ENCODE measurements at regions not wholly inside any gene's neighbourhood (a gene's known extent, or its start where the extent isn't known, plus 50 kb on each side); places are given as distances from the start of the nearest gene placed in this dataset.

DNA sequence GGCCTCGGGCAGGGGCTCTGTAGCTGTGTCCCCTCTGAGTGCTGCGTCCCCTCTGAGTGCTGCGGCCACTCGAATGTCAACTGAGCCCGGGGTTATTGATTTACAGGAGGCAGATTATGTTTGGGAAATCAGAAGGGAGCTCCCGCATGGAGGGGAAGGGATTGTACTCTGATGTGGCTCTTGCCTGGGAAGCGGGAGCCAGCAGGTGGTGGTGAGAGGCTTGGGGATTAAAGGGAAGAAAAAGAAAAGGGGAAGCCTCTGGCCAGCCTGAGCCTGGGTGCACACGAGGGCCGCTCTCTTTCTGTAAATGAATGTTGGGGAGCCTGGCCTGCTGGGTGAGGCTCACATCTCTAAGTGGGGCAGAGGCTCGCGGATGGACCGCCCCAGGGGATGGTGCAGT lies 143.7 kb downstream of the AACS start:
- H3K4me3 ChIP-seq (ENCODE audit: low read length in 2 of 2): no peak overlapping the region
- no peak overlapping the region for H2BK120ac ChIP-seq (ENCODE audit: low read depth, low read length)
- H4K8ac ChIP-seq (ENCODE audit: low read depth, low read length): no peak overlapping the region
- H3K4ac ChIP-seq (ENCODE audit: low read length): no peak overlapping the region
- no peaks in the 10 kb centered on the region for H3K9me3 ChIP-seq (replicated peaks in 1 of 2; ENCODE audit: control insufficient read depth in 2 of 2, insufficient read depth in 1 of 2, low read depth in 1 of 2, low read length in 2 of 2)
- H3K4me1 ChIP-seq (ENCODE audit: control insufficient read depth in 2 of 2, insufficient read depth in 1 of 2, low read depth in 1 of 2, low read length in 2 of 2): peaks cover 0 to 18% of the 10 kb centered on the region in 2 donors
- peak overlapping the region; percentile 76 for H3K14ac ChIP-seq (ENCODE audit: low read length)
- no peak overlapping the region for H3K27ac ChIP-seq (replicated peaks; ENCODE audit: low read length)
- peaks cover 0 to 10% (median 0%) of the 10 kb centered on the region in 3 experiments for H3K27me3 ChIP-seq (ENCODE audit: control insufficient read depth in 3 of 3, insufficient read depth in 3 of 3, low read depth in 1 of 3, low read length in 3 of 3)
- H2BK5ac ChIP-seq (ENCODE audit: low read length): no peak overlapping the region
- peaks cover 10% of the 10 kb centered on the region for H3K79me1 ChIP-seq (ENCODE audit: low read depth, low read length)
- H4K91ac ChIP-seq (ENCODE audit: low read depth, low read length, poor library complexity): peak overlapping the region; percentile 57
- H3K9ac ChIP-seq (ENCODE audit: low read depth, low read length, poor library complexity): peak overlapping the region; percentile 70
- peak overlapping the region; percentile 15 for H2AFZ ChIP-seq (ENCODE audit: low read length)
- H3K23ac ChIP-seq (ENCODE audit: low read depth, low read length, poor library complexity): no peak overlapping the region
- peak overlapping the region; percentile 12 for H3K4me2 ChIP-seq (ENCODE audit: insufficient read depth, low read length, poor library complexity, severe bottlenecking)
- H3K18ac ChIP-seq (ENCODE audit: low read length): peak overlapping the region; percentile 97
- peak overlapping the region; percentile 63 for H2AK5ac ChIP-seq (ENCODE audit: low read depth, low read length)
- no peak for DNase-seq (ENCODE audit: low spot score)
- no CpG with 5 or more reads among the region's 12 CpGs for WGBS, 2 donors (ENCODE audit: extremely low coverage in 2 of 2, insufficient read length in 2 of 2, insufficient replicate concordance in 1 of 2)
- H2BK12ac ChIP-seq (ENCODE audit: low read length): no peak overlapping the region
- H2BK15ac ChIP-seq (ENCODE audit: low read length): peak overlapping the region; percentile 83
- peaks cover 0 to 2% of the 10 kb centered on the region in 2 donors for H3K36me3 ChIP-seq (replicated peaks in 1 of 2; ENCODE audit: control insufficient read depth in 2 of 2, insufficient read depth in 2 of 2, low read length in 2 of 2)

- H3K9me3 ChIP-seq (replicated peaks in 1 of 2; ENCODE audit: control insufficient read depth in 2 of 2, insufficient read depth in 1 of 2, low read depth in 1 of 2, low read length in 2 of 2): no peaks in the 10 kb centered on the region
Observed at GRCh38 chr12:125210104-125210755, 145.0 kb downstream of the AACS start.

GRCh38 chr12:125211464-125211863 lies 146.2 kb downstream of the AACS start:
- no peak overlapping the region for H2BK120ac ChIP-seq (ENCODE audit: low read depth, low read length)
- H3K9me3 ChIP-seq (replicated peaks in 1 of 2; ENCODE audit: control insufficient read depth in 2 of 2, insufficient read depth in 1 of 2, low read depth in 1 of 2, low read length in 2 of 2): no peaks in the 10 kb centered on the region
- H3K4me2 ChIP-seq (ENCODE audit: insufficient read depth, low read length, poor library complexity, severe bottlenecking): no peak overlapping the region
- no peak overlapping the region for H3K27ac ChIP-seq (replicated peaks; ENCODE audit: low read length)
- H3K36me3 ChIP-seq (replicated peaks in 1 of 2; ENCODE audit: control insufficient read depth in 2 of 2, insufficient read depth in 2 of 2, low read length in 2 of 2): peaks cover 0 to 2% of the 10 kb centered on the region in 2 donors
- no peak overlapping the region for H2BK5ac ChIP-seq (ENCODE audit: low read length)
- peaks cover 0 to 13% of the 10 kb centered on the region in 2 donors for H3K4me1 ChIP-seq (ENCODE audit: control insufficient read depth in 2 of 2, insufficient read depth in 1 of 2, low read depth in 1 of 2, low read length in 2 of 2)
- H2AK5ac ChIP-seq (ENCODE audit: low read depth, low read length): peak overlapping the region; percentile 16
- H3K4me3 ChIP-seq (ENCODE audit: low read length in 2 of 2): no peak overlapping the region
- no peak overlapping the region for H3K9ac ChIP-seq (ENCODE audit: low read depth, low read length, poor library complexity)
- H3K4ac ChIP-seq (ENCODE audit: low read length): no peak overlapping the region
- H3K27me3 ChIP-seq (ENCODE audit: control insufficient read depth in 3 of 3, insufficient read depth in 3 of 3, low read depth in 1 of 3, low read length in 3 of 3): peaks cover 0 to 10% (median 0%) of the 10 kb centered on the region in 3 experiments
- H2BK12ac ChIP-seq (ENCODE audit: low read length): no peak overlapping the region
- H2BK15ac ChIP-seq (ENCODE audit: low read length): no peak overlapping the region
- H2AFZ ChIP-seq (ENCODE audit: low read length): no peak overlapping the region
- H4K8ac ChIP-seq (ENCODE audit: low read depth, low read length): no peak overlapping the region
- no peak overlapping the region for H3K23ac ChIP-seq (ENCODE audit: low read depth, low read length, poor library complexity)
- peaks cover 8% of the 10 kb centered on the region for H3K79me1 ChIP-seq (ENCODE audit: low read depth, low read length)
- H3K18ac ChIP-seq (ENCODE audit: low read length): peak overlapping the region; percentile 21
- H3K14ac ChIP-seq (ENCODE audit: low read length): no peak overlapping the region
- H4K91ac ChIP-seq (ENCODE audit: low read depth, low read length, poor library complexity): no peak overlapping the region
- no peak for DNase-seq (ENCODE audit: low spot score)
- WGBS, 2 donors (ENCODE audit: extremely low coverage in 2 of 2, insufficient read length in 2 of 2, insufficient replicate concordance in 1 of 2): no CpG with 5 or more reads among the region's 7 CpGs

More at GRCh38 chr12:125210104-125210755, 145.0 kb downstream of the AACS start:
- H2BK5ac ChIP-seq (ENCODE audit: low read length): no peak overlapping the region
- H3K23ac ChIP-seq (ENCODE audit: low read depth, low read length, poor library complexity): no peak overlapping the region
- peak overlapping the region; percentile 69 for H3K18ac ChIP-seq (ENCODE audit: low read length)
- H2BK15ac ChIP-seq (ENCODE audit: low read length): no peak overlapping the region
- peaks cover 0 to 2% of the 10 kb centered on the region in 2 donors for H3K36me3 ChIP-seq (replicated peaks in 1 of 2; ENCODE audit: control insufficient read depth in 2 of 2, insufficient read depth in 2 of 2, low read length in 2 of 2)
- H3K9ac ChIP-seq (ENCODE audit: low read depth, low read length, poor library complexity): no peak overlapping the region
- no peak overlapping the region for H3K4me2 ChIP-seq (ENCODE audit: insufficient read depth, low read length, poor library complexity, severe bottlenecking)
- no peak for DNase-seq (ENCODE audit: low spot score)
- no peak overlapping the region for H2BK12ac ChIP-seq (ENCODE audit: low read length)
- no CpG with 5 or more reads among the region's 8 CpGs for WGBS, 2 donors (ENCODE audit: extremely low coverage in 2 of 2, insufficient read length in 2 of 2, insufficient replicate concordance in 1 of 2)
- no peak overlapping the region for H3K14ac ChIP-seq (ENCODE audit: low read length)
- peaks cover 10% of the 10 kb centered on the region for H3K79me1 ChIP-seq (ENCODE audit: low read depth, low read length)
- H2AK5ac ChIP-seq (ENCODE audit: low read depth, low read length): peak overlapping the region; percentile 60
- H3K4ac ChIP-seq (ENCODE audit: low read length): no peak overlapping the region
- no peak overlapping the region for H4K8ac ChIP-seq (ENCODE audit: low read depth, low read length)
- no peak overlapping the region for H3K27ac ChIP-seq (replicated peaks; ENCODE audit: low read length)
- H2BK120ac ChIP-seq (ENCODE audit: low read depth, low read length): no peak overlapping the region
- H3K27me3 ChIP-seq (ENCODE audit: control insufficient read depth in 3 of 3, insufficient read depth in 3 of 3, low read depth in 1 of 3, low read length in 3 of 3): peaks cover 0 to 10% (median 0%) of the 10 kb centered on the region in 3 experiments
- H3K4me1 ChIP-seq (ENCODE audit: control insufficient read depth in 2 of 2, insufficient read depth in 1 of 2, low read depth in 1 of 2, low read length in 2 of 2): peaks cover 0 to 17% of the 10 kb centered on the region in 2 donors
- H4K91ac ChIP-seq (ENCODE audit: low read depth, low read length, poor library complexity): no peak overlapping the region
- H2AFZ ChIP-seq (ENCODE audit: low read length): no peak overlapping the region
- no peak overlapping the region for H3K4me3 ChIP-seq (ENCODE audit: low read length in 2 of 2)

DNA sequence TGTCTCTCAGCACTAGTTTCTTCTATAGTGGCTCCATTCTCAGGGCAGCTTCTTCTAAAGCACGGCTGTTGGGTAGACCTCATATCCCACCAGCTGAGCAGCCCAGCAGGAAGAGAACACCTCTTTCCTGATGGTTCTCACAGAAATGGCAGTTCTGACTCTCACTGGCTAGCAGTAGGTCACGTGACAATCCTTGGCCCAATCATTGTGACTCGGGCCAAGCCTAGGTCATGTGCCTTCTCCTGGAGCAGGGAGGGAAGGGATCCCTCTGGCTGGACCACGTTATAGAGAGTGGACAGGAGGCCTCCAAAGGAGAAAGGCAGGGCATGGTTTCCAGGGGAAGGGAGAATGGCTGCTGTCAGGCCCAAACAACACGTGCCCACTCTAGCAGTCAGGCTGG lies 149.1 kb downstream of the AACS start:
- WGBS, 2 donors (ENCODE audit: extremely low coverage in 2 of 2, insufficient read length in 2 of 2, insufficient replicate concordance in 1 of 2): no CpG with 5 or more reads among the region's 5 CpGs
- peaks cover 0 to 4% (median 0%) of the 10 kb centered on the region in 3 experiments for H3K27me3 ChIP-seq (ENCODE audit: control insufficient read depth in 3 of 3, insufficient read depth in 3 of 3, low read depth in 1 of 3, low read length in 3 of 3)
- no peak overlapping the region for H3K27ac ChIP-seq (replicated peaks; ENCODE audit: low read length)

More for the DNA sequence above, 149.1 kb downstream of the AACS start:
- no peak overlapping the region for H2BK5ac ChIP-seq (ENCODE audit: low read length)
- H2AFZ ChIP-seq (ENCODE audit: low read length): no peak overlapping the region
- H2BK15ac ChIP-seq (ENCODE audit: low read length): no peak overlapping the region
- peaks cover 0 to 2% of the 10 kb centered on the region in 2 donors for H3K4me1 ChIP-seq (ENCODE audit: control insufficient read depth in 2 of 2, insufficient read depth in 1 of 2, low read depth in 1 of 2, low read length in 2 of 2)
- peak overlapping the region in 1 of 2 donors; percentile 34 for H3K4me3 ChIP-seq (ENCODE audit: low read length in 2 of 2)
- H3K36me3 ChIP-seq (replicated peaks in 1 of 2; ENCODE audit: control insufficient read depth in 2 of 2, insufficient read depth in 2 of 2, low read length in 2 of 2): peaks cover 0 to 2% of the 10 kb centered on the region in 2 donors
- no peak overlapping the region for H2BK12ac ChIP-seq (ENCODE audit: low read length)
- H3K9ac ChIP-seq (ENCODE audit: low read depth, low read length, poor library complexity): no peak overlapping the region
- H4K8ac ChIP-seq (ENCODE audit: low read depth, low read length): no peak overlapping the region
- H2BK120ac ChIP-seq (ENCODE audit: low read depth, low read length): no peak overlapping the region
- H3K14ac ChIP-seq (ENCODE audit: low read length): no peak overlapping the region
- no peak overlapping the region for H4K91ac ChIP-seq (ENCODE audit: low read depth, low read length, poor library complexity)
- no peak overlapping the region for H3K4ac ChIP-seq (ENCODE audit: low read length)
- peaks cover 6% of the 10 kb centered on the region for H3K79me1 ChIP-seq (ENCODE audit: low read depth, low read length)
- no peaks in the 10 kb centered on the region for H3K9me3 ChIP-seq (replicated peaks in 1 of 2; ENCODE audit: control insufficient read depth in 2 of 2, insufficient read depth in 1 of 2, low read depth in 1 of 2, low read length in 2 of 2)
- DNase-seq (ENCODE audit: low spot score): no peak
- H3K23ac ChIP-seq (ENCODE audit: low read depth, low read length, poor library complexity): no peak overlapping the region
- H2AK5ac ChIP-seq (ENCODE audit: low read depth, low read length): no peak overlapping the region
- H3K18ac ChIP-seq (ENCODE audit: low read length): no peak overlapping the region
- H3K4me2 ChIP-seq (ENCODE audit: insufficient read depth, low read length, poor library complexity, severe bottlenecking): no peak overlapping the region
